WTC11 (cell line): ENCODE measurements at regions not wholly inside any gene's neighbourhood (a gene's known extent, or its start where the extent isn't known, plus 50 kb on each side); places are given as distances from the start of the nearest gene placed in this dataset.

ENCODE experiments used
- ATAC-seq: fragments of 200-7000 bp; cut with Tn5 transposase; 2 replicates; pipeline ENCODE4 v1.10.0; 2021; ENCODE audit warnings: mild to moderate bottlenecking, moderate library complexity
- CTCF ChIA-PET: fragments of 300-600 bp; sonication (Branson Sonifier 250); formaldehyde crosslinking; loops from one replicate; lab custom pipeline; 2021; ENCODE audit warnings: antibody characterized with exemption; lab: Charles Lee
- POLR2A ChIA-PET: fragments of 350-600 bp; sonication (Branson Sonifier 250); formaldehyde crosslinking; loops from one replicate; lab custom pipeline; 2021; ENCODE audit warnings: antibody characterized with exemption; lab: Charles Lee
- DNase-seq: peaks from one replicate; pipeline ENCODE4 v3.0.0; 2021; ENCODE audit warnings: low spot score
- H3K27ac Mint-ChIP-seq: 2 replicates; pipeline ENCODE4 v1.8.0; 2021; ENCODE audit warnings: mixed read lengths
- H3K27me3 Mint-ChIP-seq: 2 replicates; pipeline ENCODE4 v1.8.0; 2021; ENCODE audit warnings: low read depth, mild to moderate bottlenecking, moderate library complexity, mixed read lengths
- H3K36me3 Mint-ChIP-seq: 2 replicates; pipeline ENCODE4 v1.8.0; 2021; ENCODE audit warnings: mixed read lengths
- H3K4me1 Mint-ChIP-seq: 2 replicates; pipeline ENCODE4 v1.8.0; 2022; ENCODE audit warnings: mixed read lengths
- H3K4me3 Mint-ChIP-seq: 2 replicates; pipeline ENCODE4 v1.8.0; 2021; ENCODE audit warnings: mild to moderate bottlenecking, moderate library complexity, mixed read lengths
- H3K9me3 Mint-ChIP-seq: 2 replicates; pipeline ENCODE4 v1.8.0; 2021; ENCODE audit warnings: mixed read lengths
- ATF1 ChIP-seq: sonication (generic); formaldehyde crosslinking; IDR thresholded peaks from 2 replicates; pipeline ENCODE4 v1.8.1; 2023; ENCODE audit warnings: mild to moderate bottlenecking, moderate library complexity, missing genetic modification reagents
- ATF6 ChIP-seq: sonication (generic); formaldehyde crosslinking; IDR thresholded peaks from 2 replicates; pipeline ENCODE4 v1.8.1; 2023; ENCODE audit warnings: mild to moderate bottlenecking, missing genetic modification reagents
- JAZF1 ChIP-seq: fragments of 250-450 bp; sonication (Bioruptor Pico); IDR thresholded peaks from 2 replicates; pipeline ENCODE4 v1.9.0; 2021; ENCODE audit warnings: moderate library complexity, mild to moderate bottlenecking, inconsistent platforms
- MXD4 ChIP-seq: fragments of 250-450 bp; sonication (Bioruptor Pico); IDR thresholded peaks from 2 replicates; pipeline ENCODE4 v1.8.0; 2021; ENCODE audit warnings: mild to moderate bottlenecking, moderate library complexity, borderline replicate concordance
- NFATC4 ChIP-seq: fragments of 250-450 bp; sonication (Bioruptor Pico); IDR thresholded peaks from 2 replicates; pipeline ENCODE4 v1.9.0; 2021; ENCODE audit warnings: mild to moderate bottlenecking
- NR3C1 ChIP-seq: sonication (generic); formaldehyde crosslinking; conservative IDR thresholded peaks from 2 replicates; pipeline ENCODE4 v1.8.1; 2023; ENCODE audit warnings: low read depth, mild to moderate bottlenecking, missing genetic modification reagents
- RELA ChIP-seq: sonication (generic); formaldehyde crosslinking; IDR thresholded peaks from 2 replicates; pipeline ENCODE4 v1.8.1; 2022; ENCODE audit warnings: missing genetic modification reagents, mild to moderate bottlenecking, borderline replicate concordance
- ZBTB43 ChIP-seq: sonication (generic); formaldehyde crosslinking; IDR thresholded peaks from 2 replicates; pipeline ENCODE4 v1.8.1; 2023; ENCODE audit warnings: mild to moderate bottlenecking, missing genetic modification reagents
- ZNF232 ChIP-seq: sonication (generic); formaldehyde crosslinking; IDR thresholded peaks from 2 replicates; pipeline ENCODE4 v1.8.0; 2022; ENCODE audit warnings: mild to moderate bottlenecking, missing genetic modification reagents
- ZNF317 ChIP-seq: sonication (generic); formaldehyde crosslinking; IDR thresholded peaks from 2 replicates; pipeline ENCODE4 v1.8.1; 2023; ENCODE audit warnings: low read depth, mild to moderate bottlenecking, moderate library complexity, missing genetic modification reagents, borderline replicate concordance
- ZNF425 ChIP-seq: fragments of 250-450 bp; sonication (Bioruptor Pico); conservative IDR thresholded peaks from 2 replicates; pipeline ENCODE4 v1.9.0; 2021; ENCODE audit warnings: mild to moderate bottlenecking
- TF ChIP-seq, protein P1 (sequence below): sonication (generic); formaldehyde crosslinking; IDR thresholded peaks from 2 replicates; pipeline ENCODE4 v1.8.0; 2023; ENCODE audit warnings: mild to moderate bottlenecking, missing genetic modification reagents
- TF ChIP-seq, protein P2 (sequence below): sonication (generic); formaldehyde crosslinking; IDR thresholded peaks from 2 replicates; pipeline ENCODE4 v1.8.1; 2022; ENCODE audit warnings: mild to moderate bottlenecking, moderate library complexity, missing genetic modification reagents
- TF ChIP-seq, protein P3 (sequence below): sonication (generic); formaldehyde crosslinking; IDR thresholded peaks from 2 replicates; pipeline ENCODE4 v1.8.0; 2022; ENCODE audit warnings: mild to moderate bottlenecking, missing genetic modification reagents

GRCh38 chr4:108393890-108394472 lies 225.2 kb upstream of the LEF1 start (continued):
- TF ChIP-seq ATF6 (CRISPR knock-in tag): no peak
- TF ChIP-seq, protein P1, sequence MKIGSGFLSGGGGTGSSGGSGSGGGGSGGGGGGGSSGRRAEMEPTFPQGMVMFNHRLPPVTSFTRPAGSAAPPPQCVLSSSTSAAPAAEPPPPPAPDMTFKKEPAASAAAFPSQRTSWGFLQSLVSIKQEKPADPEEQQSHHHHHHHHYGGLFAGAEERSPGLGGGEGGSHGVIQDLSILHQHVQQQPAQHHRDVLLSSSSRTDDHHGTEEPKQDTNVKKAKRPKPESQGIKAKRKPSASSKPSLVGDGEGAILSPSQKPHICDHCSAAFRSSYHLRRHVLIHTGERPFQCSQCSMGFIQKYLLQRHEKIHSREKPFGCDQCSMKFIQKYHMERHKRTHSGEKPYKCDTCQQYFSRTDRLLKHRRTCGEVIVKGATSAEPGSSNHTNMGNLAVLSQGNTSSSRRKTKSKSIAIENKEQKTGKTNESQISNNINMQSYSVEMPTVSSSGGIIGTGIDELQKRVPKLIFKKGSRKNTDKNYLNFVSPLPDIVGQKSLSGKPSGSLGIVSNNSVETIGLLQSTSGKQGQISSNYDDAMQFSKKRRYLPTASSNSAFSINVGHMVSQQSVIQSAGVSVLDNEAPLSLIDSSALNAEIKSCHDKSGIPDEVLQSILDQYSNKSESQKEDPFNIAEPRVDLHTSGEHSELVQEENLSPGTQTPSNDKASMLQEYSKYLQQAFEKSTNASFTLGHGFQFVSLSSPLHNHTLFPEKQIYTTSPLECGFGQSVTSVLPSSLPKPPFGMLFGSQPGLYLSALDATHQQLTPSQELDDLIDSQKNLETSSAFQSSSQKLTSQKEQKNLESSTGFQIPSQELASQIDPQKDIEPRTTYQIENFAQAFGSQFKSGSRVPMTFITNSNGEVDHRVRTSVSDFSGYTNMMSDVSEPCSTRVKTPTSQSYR (CRISPR knock-in tag): no peak
- TF ChIP-seq JAZF1 (CRISPR knock-in tag): no peak
- TF ChIP-seq, protein P2, sequence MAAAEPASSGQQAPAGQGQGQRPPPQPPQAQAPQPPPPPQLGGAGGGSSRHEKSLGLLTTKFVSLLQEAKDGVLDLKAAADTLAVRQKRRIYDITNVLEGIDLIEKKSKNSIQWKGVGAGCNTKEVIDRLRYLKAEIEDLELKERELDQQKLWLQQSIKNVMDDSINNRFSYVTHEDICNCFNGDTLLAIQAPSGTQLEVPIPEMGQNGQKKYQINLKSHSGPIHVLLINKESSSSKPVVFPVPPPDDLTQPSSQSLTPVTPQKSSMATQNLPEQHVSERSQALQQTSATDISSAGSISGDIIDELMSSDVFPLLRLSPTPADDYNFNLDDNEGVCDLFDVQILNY (CRISPR knock-in tag): no peak
- TF ChIP-seq NFATC4 (CRISPR knock-in tag): no peak
- no peak for TF ChIP-seq MXD4 (CRISPR knock-in tag)
- TF ChIP-seq, all 79 proteins: peak for 0

DNA sequence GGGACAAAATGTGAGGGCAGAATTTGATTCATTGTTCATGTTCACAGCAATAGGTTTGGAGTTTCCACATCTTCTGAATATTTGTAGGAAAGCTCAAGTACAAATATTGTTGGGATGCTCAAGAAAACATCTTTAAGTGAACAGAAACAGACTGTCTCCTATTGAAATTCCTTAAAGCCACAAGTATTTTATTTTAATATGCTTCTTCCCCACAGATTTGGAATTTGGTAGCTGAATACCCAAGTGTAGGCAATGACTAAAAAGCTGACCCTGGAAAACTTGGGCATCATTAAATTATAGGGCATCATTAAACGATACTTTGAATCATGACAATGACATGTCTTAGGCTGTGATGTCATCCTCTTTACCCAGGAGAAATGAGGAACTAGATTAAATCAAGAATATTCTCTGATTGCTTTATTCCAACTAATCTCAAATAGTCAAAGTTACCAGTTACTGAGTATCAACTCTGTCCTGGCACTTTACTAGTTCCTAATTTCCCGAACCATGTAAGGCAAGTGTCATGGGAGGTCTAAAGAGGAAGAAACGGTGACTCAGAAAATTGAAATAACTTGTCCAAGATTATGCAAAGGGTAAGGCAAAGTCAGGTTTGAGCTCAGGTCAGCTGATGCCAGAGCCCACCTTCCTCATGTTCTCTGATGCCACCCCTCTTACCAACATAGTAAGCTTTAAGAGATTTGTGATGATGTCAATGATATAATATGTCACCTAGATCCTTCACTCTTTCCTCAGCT lies 223.1 kb upstream of the LEF1 start:
- H3K36me3 Mint-ChIP-seq: no peaks in the 10 kb centered on the region
- H3K4me1 Mint-ChIP-seq: 0 out of 2 replicates have a peak, but pooled peaks cover 5% of the 10 kb centered on the region
- TF ChIP-seq ZNF425 (CRISPR knock-in tag) (no peak), NR3C1 (no peak), ZNF232 (CRISPR knock-in tag) (no peak)
- DNase-seq (no peak), ATAC-seq (no peak)
- ChIA-PET CTCF (no interaction called here), POLR2A (no interaction called here)
- no peak overlapping the region for H3K4me3 Mint-ChIP-seq
- no peak overlapping the region for H3K27ac Mint-ChIP-seq
- no peaks in the 10 kb centered on the region for H3K9me3 Mint-ChIP-seq
- no peaks in the 10 kb centered on the region for H3K27me3 Mint-ChIP-seq

DNA sequence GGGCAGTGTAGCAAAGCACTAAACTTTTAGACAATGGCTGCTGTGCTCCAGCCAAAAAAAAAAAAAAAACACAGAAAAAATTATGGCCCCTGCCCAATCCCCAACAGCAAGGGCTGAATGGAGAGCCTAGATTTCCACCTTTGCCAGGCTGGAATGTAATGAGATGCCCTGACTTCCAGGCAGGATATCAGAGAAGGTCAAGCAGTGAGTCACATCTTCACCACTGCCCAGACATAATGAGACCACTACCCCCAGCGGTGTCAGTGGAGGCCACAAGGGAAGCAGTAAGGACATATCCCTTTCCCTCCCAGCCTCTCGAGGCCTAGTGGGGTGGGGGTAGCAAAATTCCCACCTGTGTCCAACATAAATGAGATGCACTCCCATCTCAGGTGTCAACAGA lies 216.3 kb upstream of the LEF1 start:
- Mint-ChIP-seq H3K9me3 (peaks cover 6% of the 10 kb centered on the region), H3K27ac (no peak overlapping the region), H3K4me3 (no peak overlapping the region), H3K27me3 (no peaks in the 10 kb centered on the region; the same call in 1 of the 2 replicates), H3K36me3 (no peaks in the 10 kb centered on the region), H3K4me1 (no peaks in the 10 kb centered on the region)
- ChIA-PET CTCF (no interaction called here), POLR2A (no interaction called here)
- ATAC-seq: no peak
- no peak for DNase-seq
- TF ChIP-seq ATF1 (CRISPR knock-in tag) (no peak), RELA (CRISPR knock-in tag) (no peak), ZNF317 (no peak), NR3C1 (no peak), ZBTB43 (CRISPR knock-in tag) (no peak)
- TF ChIP-seq, protein P3, sequence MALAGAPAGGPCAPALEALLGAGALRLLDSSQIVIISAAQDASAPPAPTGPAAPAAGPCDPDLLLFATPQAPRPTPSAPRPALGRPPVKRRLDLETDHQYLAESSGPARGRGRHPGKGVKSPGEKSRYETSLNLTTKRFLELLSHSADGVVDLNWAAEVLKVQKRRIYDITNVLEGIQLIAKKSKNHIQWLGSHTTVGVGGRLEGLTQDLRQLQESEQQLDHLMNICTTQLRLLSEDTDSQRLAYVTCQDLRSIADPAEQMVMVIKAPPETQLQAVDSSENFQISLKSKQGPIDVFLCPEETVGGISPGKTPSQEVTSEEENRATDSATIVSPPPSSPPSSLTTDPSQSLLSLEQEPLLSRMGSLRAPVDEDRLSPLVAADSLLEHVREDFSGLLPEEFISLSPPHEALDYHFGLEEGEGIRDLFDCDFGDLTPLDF (CRISPR knock-in tag): no peak
